ENCODE measurements at regions not wholly inside any gene's neighbourhood (a gene's known extent, or its start where the extent isn't known, plus 50 kb on each side); places are given as distances from the start of the nearest gene placed in this dataset.
"Not testable (repeated sequence)": the region's sequence is repeated elsewhere in the genome, so short reads cannot be mapped to it uniquely, and the experiment has no call there.

GRCh38 chr15:69552057-69552815 is 99.6 kb downstream of the RPLP1 start:
- no peak for DNase-seq

GRCh38 chr15:69553686-69554085 is 101.1 kb downstream of the RPLP1 start:
- DNase-seq, result no peak

GRCh38 chr15:69554279-69554961 is 101.8 kb downstream of the RPLP1 start:
- peak in 6 of 51 donors; percentile 16 to 47 (median 24) for DNase-seq

GRCh38 chr15:69555080-69555479 is 102.5 kb downstream of the RPLP1 start:
- DNase-seq, result no peak

- DNase-seq, result no peak
Measured at GRCh38 chr15:69556344-69556743, 103.7 kb downstream of the RPLP1 start.

- DNase-seq, result peak in 7 of 51 donors; percentile 5 to 27 (median 18)
Measured at GRCh38 chr15:69557020-69557706, 104.5 kb downstream of the RPLP1 start.

GRCh38 chr15:69557707-69558409 is 105.2 kb downstream of the RPLP1 start:
- DNase-seq, result no peak

- DNase-seq, result no peak
Measured at GRCh38 chr15:69559440-69560190, 107.0 kb downstream of the RPLP1 start.

GRCh38 chr15:69561071-69561784 is 108.6 kb downstream of the RPLP1 start:
- DNase-seq, result no peak

GRCh38 chr15:69562116-69562515 is 109.5 kb downstream of the RPLP1 start:
- DNase-seq, result no peak

GRCh38 chr15:69562564-69562963 is 109.9 kb downstream of the RPLP1 start:
- no peak for DNase-seq

- DNase-seq, result no peak
Measured at GRCh38 chr15:69565066-69565655, 112.5 kb downstream of the RPLP1 start.

GRCh38 chr15:69567238-69567760 is 114.7 kb downstream of the RPLP1 start:
- DNase-seq, result not testable (repeated sequence)

- no peak for DNase-seq
Measured at GRCh38 chr15:69568173-69569009, 115.8 kb downstream of the RPLP1 start.

- DNase-seq, result no peak
Measured at GRCh38 chr15:69570454-69570853, 117.8 kb downstream of the RPLP1 start.

GRCh38 chr15:69570997-69571396 is 118.4 kb downstream of the RPLP1 start:
- DNase-seq, result no peak

GRCh38 chr15:69573278-69573677 is 120.7 kb downstream of the RPLP1 start:
- DNase-seq, result not testable (repeated sequence)

GRCh38 chr15:69573815-69574475 is 121.3 kb downstream of the RPLP1 start:
- DNase-seq, result peak in 2 of 51 donors; percentile 7 to 25
